Smooth muscle cell (in vitro differentiated cells): ENCODE measurements at regions not wholly inside any gene's neighbourhood (a gene's known extent, or its start where the extent isn't known, plus 50 kb on each side); places are given as distances from the start of the nearest gene placed in this dataset.

Experiments used
- DNase-seq: peaks from one replicate; lab custom pipeline; 2025; ENCODE audit not compliant: unreplicated experiment; lab: John Stamatoyannopoulos, UW
- H2AFZ ChIP-seq: fragments of 200-600 bp; sonication (generic); 2 replicates; pipeline ENCODE4 v1.6.0; 2016; ENCODE audit warnings: antibody characterized with exemption, low read depth, mild to moderate bottlenecking
- H3F3A ChIP-seq: fragments of 200-600 bp; sonication (generic); 2 replicates; pipeline ENCODE4 v1.6.0; 2017; ENCODE audit warnings: antibody characterized with exemption, low read depth
- H3K27ac ChIP-seq: fragments of 200-600 bp; sonication (generic); 2 replicates; pipeline ENCODE4 v1.5.1; 2016; ENCODE audit warnings: low read depth, mild to moderate bottlenecking
- H3K27me3 ChIP-seq: fragments of 200-600 bp; sonication (generic); 2 replicates; pipeline ENCODE4 v1.6.1; 2016; ENCODE audit warnings: low read depth, mild to moderate bottlenecking
- H3K36me3 ChIP-seq: fragments of 200-600 bp; sonication (generic); 2 replicates; pipeline ENCODE4 v1.5.1; 2016; ENCODE audit warnings: low read depth
- H3K4me1 ChIP-seq: fragments of 200-600 bp; sonication (generic); 2 replicates; pipeline ENCODE4 v1.5.1; 2016; ENCODE audit warnings: low read depth
- H3K4me2 ChIP-seq: fragments of 200-600 bp; sonication (generic); 2 replicates; pipeline ENCODE4 v1.6.0; 2016; ENCODE audit warnings: mild to moderate bottlenecking
- H3K4me3 ChIP-seq: fragments of 200-600 bp; sonication (generic); 2 replicates; pipeline ENCODE4 v1.5.1; 2016; ENCODE audit warnings: mild to moderate bottlenecking
- H3K79me2 ChIP-seq: fragments of 200-600 bp; sonication (generic); 2 replicates; pipeline ENCODE4 v1.6.0; 2016; ENCODE audit warnings: low read depth, mild to moderate bottlenecking
- H3K9ac ChIP-seq: fragments of 200-600 bp; sonication (generic); 2 replicates; pipeline ENCODE4 v1.6.0; 2016; ENCODE audit warnings: low read depth
- H3K9me3 ChIP-seq: fragments of 200-600 bp; sonication (generic); replicated peaks from 2 replicates; pipeline ENCODE4 v1.5.1; 2016; ENCODE audit warnings: low read depth
- H4K20me1 ChIP-seq: fragments of 200-600 bp; sonication (generic); 2 replicates; pipeline ENCODE4 v1.6.0; 2016; ENCODE audit warnings: low read depth
- WGBS: methylation state at CpG from one replicate; pipeline ENCODE4 v1.1.7; 2016; ENCODE audit warnings: low lambda C conversion rate; 5-methylcytosine and 5-hydroxymethylcytosine counted together
- TF ChIP-seq, protein P1 (sequence below): fragments of 200-600 bp; sonication (generic); IDR thresholded peaks from 2 replicates; pipeline ENCODE4 v1.5.1; 2017; ENCODE audit warnings: borderline replicate concordance, mild to moderate bottlenecking, antibody characterized with exemption; ENCODE audit not compliant: insufficient read depth, poor library complexity, severe bottlenecking

DNA sequence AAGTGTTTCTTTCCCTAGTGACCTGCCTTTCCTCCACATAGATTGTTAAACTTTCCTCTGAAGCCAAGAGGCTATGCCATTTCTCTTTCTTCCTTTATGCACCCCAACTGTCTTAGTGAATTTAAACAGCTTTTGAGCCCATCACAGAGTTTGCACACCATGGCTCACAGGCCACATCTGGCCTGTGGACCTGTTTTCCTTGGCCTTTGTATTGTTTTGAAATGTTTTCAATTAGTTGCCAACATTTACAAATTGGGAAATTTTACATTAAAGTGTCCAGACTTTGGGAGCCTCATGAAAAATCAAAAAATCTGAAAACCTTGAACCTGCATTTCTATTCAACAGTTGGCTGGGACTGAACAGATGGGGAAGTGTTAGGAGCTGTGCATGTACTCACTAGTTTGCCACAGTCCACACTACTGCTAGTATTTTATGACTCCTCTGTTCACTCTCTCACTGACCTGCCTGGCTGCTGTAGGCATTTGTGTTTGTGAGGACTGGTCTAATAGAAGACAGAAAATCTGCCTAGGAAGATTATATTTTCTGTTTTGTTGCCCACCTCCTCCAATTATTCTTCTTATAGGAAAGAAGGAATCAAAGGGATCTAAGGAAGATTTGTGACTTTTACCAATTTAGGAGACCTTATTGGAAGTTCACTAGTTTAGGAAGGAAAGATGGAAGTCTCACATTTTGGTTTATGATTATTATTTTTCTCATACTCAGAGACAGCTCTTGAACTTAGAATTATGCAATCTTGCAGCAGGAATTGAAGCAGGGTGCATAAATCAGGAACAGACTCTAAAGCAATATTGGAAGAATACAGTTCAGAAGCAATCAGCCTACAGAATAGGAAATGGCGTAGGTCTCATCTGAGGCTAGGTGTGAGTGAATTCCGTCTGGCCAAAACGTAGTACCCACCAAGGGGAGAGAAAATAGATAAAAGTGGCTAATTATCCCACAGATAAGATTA, 134.7 kb downstream of the HLX start:
- Histone ChIP-seq H3K27ac (no peak overlapping the region), H3K9me3 (no peaks in the 10 kb centered on the region), H3K36me3 (no peaks in the 10 kb centered on the region), H2AFZ (no peak overlapping the region), H3K9ac (no peak overlapping the region), H3K4me2 (no peak overlapping the region), H3F3A (no peaks in the 10 kb centered on the region), H4K20me1 (no peaks in the 10 kb centered on the region), H3K4me3 (no peak overlapping the region), H3K4me1 (no peaks in the 10 kb centered on the region), H3K79me2 (no peaks in the 10 kb centered on the region), H3K27me3 (peaks cover 21% of the 10 kb centered on the region)
- TF ChIP-seq, protein P1, sequence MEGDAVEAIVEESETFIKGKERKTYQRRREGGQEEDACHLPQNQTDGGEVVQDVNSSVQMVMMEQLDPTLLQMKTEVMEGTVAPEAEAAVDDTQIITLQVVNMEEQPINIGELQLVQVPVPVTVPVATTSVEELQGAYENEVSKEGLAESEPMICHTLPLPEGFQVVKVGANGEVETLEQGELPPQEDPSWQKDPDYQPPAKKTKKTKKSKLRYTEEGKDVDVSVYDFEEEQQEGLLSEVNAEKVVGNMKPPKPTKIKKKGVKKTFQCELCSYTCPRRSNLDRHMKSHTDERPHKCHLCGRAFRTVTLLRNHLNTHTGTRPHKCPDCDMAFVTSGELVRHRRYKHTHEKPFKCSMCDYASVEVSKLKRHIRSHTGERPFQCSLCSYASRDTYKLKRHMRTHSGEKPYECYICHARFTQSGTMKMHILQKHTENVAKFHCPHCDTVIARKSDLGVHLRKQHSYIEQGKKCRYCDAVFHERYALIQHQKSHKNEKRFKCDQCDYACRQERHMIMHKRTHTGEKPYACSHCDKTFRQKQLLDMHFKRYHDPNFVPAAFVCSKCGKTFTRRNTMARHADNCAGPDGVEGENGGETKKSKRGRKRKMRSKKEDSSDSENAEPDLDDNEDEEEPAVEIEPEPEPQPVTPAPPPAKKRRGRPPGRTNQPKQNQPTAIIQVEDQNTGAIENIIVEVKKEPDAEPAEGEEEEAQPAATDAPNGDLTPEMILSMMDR = no peak
- WGBS = 92% methylated on average over 3 of the region's 3 CpGs
- DNase-seq = no peak

DNA sequence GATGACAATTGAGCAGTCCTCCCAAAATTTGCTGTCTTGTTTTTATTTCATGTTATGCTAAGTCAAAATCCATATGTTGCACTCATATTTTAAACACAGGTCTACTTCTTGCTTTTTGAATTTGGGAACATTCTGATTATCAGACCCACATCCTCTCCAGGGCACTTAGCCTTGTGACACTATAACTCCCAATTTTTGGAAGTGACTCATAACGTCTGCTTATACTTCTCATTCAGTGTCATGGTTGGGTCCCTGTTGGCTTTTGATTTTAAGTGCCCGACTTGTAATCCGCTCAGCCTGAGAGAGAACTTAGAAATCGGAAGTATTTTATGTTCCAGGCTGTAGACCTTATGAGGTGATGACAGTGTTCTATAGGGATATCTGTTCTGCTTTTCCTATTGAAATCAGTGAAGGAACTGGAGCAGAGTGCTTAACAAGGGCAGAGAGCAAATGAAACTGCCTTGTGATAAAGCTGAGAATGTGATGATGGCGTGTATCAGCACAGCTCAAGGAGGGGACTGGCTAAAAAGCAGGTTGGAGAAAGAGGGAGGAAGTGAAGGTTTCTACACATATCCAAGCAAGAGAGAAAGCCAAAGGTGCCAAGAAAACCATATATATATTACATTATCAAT, 136.0 kb downstream of the HLX start:
- Histone ChIP-seq H3K36me3 (no peaks in the 10 kb centered on the region), H3K27ac (no peak overlapping the region), H4K20me1 (no peaks in the 10 kb centered on the region), H3K9ac (no peak overlapping the region), H3K4me2 (peak overlapping the region; percentile 63), H3K9me3 (no peaks in the 10 kb centered on the region), H3K4me3 (no peak overlapping the region), H3K27me3 (peaks cover 21% of the 10 kb centered on the region), H3K4me1 (no peaks in the 10 kb centered on the region), H2AFZ (peak overlapping the region; percentile 54), H3F3A (no peaks in the 10 kb centered on the region), H3K79me2 (no peaks in the 10 kb centered on the region)
- DNase-seq = no peak
- 57% methylated on average over 5 of the region's 5 CpGs for WGBS
- TF ChIP-seq, protein P1 = no peak

DNA sequence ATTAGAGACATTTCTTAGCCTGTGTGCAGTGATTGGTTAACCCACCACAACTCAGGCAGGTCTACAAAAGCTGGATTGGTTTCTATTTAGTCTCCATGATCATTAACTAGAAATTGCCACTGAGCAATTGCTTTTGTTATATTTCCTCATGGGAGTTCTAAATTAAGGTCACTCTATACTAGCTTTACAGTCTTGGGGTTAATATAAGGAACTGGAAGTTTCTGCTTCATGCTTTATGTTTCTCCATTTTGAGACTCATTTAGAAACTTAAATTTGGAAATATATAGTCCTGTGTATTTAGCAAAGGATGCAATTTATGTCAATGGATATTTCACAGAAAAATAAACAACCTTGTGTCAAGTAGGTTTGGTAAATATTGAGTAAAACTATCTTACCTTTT, 137.5 kb downstream of the HLX start:
- no peaks in the 10 kb centered on the region for H3K36me3 ChIP-seq
- no peaks in the 10 kb centered on the region for H3K4me1 ChIP-seq
- TF ChIP-seq, protein P1 = no peak
- no peaks in the 10 kb centered on the region for H3K79me2 ChIP-seq
- DNase-seq = no peak
- H3K27me3 ChIP-seq = peaks cover 21% of the 10 kb centered on the region
- no peak overlapping the region for H3K4me2 ChIP-seq
- H4K20me1 ChIP-seq = no peaks in the 10 kb centered on the region
- no peaks in the 10 kb centered on the region for H3K9me3 ChIP-seq
- H3K9ac ChIP-seq = no peak overlapping the region
- H2AFZ ChIP-seq = no peak overlapping the region
- H3K4me3 ChIP-seq = no peak overlapping the region
- H3F3A ChIP-seq = no peaks in the 10 kb centered on the region
- H3K27ac ChIP-seq = no peak overlapping the region
